ENCODE measurements at regions not wholly inside any gene's neighbourhood (a gene's known extent, or its start where the extent isn't known, plus 50 kb on each side); places are given as distances from the start of the nearest gene placed in this dataset.

GRCh38 chr4:82044141-82044993 is 329.4 kb downstream of the HNRNPD start:
- intact Hi-C loops (cut with DNase I, micrococcal nuclease): loop anchor here in 1 of 2 experiments (10.0 kb wide), 1 partner anchor 480 kb away; no protein-coding TSS in a partner anchor
- Mint-ChIP-seq H3K27me3 (peaks cover 46% of the 10 kb centered on the region), H3K4me3 (no peak overlapping the region), H3K4me1 (peaks cover 21% of the 10 kb centered on the region), H3K9me3 (ENCODE audit: low read depth) (no peaks in the 10 kb centered on the region), H3K36me3 (ENCODE audit: low read depth) (no peaks in the 10 kb centered on the region), H3K27ac (no peak overlapping the region)
- ATAC-seq: peak; percentile 37
- DNase-seq: peak; percentile 43
- ChIA-PET POLR2A (no interaction called here), CTCF (no interaction called here)

GRCh38 chr4:82043809-82044137 is 330.0 kb downstream of the HNRNPD start:
- Mint-ChIP-seq H3K27me3 (peaks cover 51% of the 10 kb centered on the region), H3K4me3 (peak overlapping the region; percentile 43), H3K27ac (no peak overlapping the region), H3K4me1 (peaks cover 21% of the 10 kb centered on the region), H3K36me3 (ENCODE audit: low read depth) (no peaks in the 10 kb centered on the region), H3K9me3 (ENCODE audit: low read depth) (no peaks in the 10 kb centered on the region)
- ChIA-PET POLR2A (no interaction called here), CTCF (no interaction called here)
- DNase-seq: peak; percentile 18
- intact Hi-C loops (cut with DNase I, micrococcal nuclease): loop anchor here in 1 of 2 experiments (10.0 kb wide), 1 partner anchor 479 kb away; no protein-coding TSS in a partner anchor
- ATAC-seq: no peak

GRCh38 chr4:82043081-82043808 is 330.5 kb downstream of the HNRNPD start:
- POLR2A ChIA-PET: no interaction called here
- no peak for DNase-seq
- peak overlapping the region; percentile 43 for H3K4me3 Mint-ChIP-seq
- intact Hi-C loops (cut with DNase I, micrococcal nuclease): loop anchor here in 1 of 2 experiments (10.0 kb wide), 1 partner anchor 478 kb away; no protein-coding TSS in a partner anchor
- peaks cover 21% of the 10 kb centered on the region for H3K4me1 Mint-ChIP-seq
- no peaks in the 10 kb centered on the region for H3K9me3 Mint-ChIP-seq (ENCODE audit: low read depth)
- CTCF ChIA-PET: no interaction called here
- H3K27me3 Mint-ChIP-seq: peaks cover 52% of the 10 kb centered on the region
- no peaks in the 10 kb centered on the region for H3K36me3 Mint-ChIP-seq (ENCODE audit: low read depth)
- H3K27ac Mint-ChIP-seq: no peak overlapping the region
- ATAC-seq: no peak

- ChIA-PET POLR2A (interaction anchor here (0.6 kb wide), 1 partner anchor 39 kb away, joined by 3 read pairs; no protein-coding TSS in a partner anchor), CTCF (no interaction called here)
- Mint-ChIP-seq H3K36me3 (ENCODE audit: low read depth) (no peaks in the 10 kb centered on the region), H3K9me3 (ENCODE audit: low read depth) (no peaks in the 10 kb centered on the region), H3K27ac (no peak overlapping the region), H3K4me3 (no peak overlapping the region), H3K4me1 (peaks cover 21% of the 10 kb centered on the region), H3K27me3 (peaks cover 50% of the 10 kb centered on the region)
- intact Hi-C loops (cut with DNase I, micrococcal nuclease): loop anchor here in 1 of 2 experiments (10.0 kb wide), 1 partner anchor 477 kb away; no protein-coding TSS in a partner anchor
- DNase-seq (peak; percentile 13), ATAC-seq (peak; percentile 89)
These were observed 331.7 kb downstream of the HNRNPD start for GRCh38 chr4:82042042-82042441.

GRCh38 chr4:82038936-82039335 is 334.9 kb downstream of the HNRNPD start:
- ATAC-seq (no peak), DNase-seq (no peak)
- Mint-ChIP-seq H3K27ac (no peak overlapping the region), H3K4me1 (peaks cover 21% of the 10 kb centered on the region), H3K27me3 (peaks cover 37% of the 10 kb centered on the region), H3K9me3 (ENCODE audit: low read depth) (no peaks in the 10 kb centered on the region), H3K4me3 (no peak overlapping the region), H3K36me3 (ENCODE audit: low read depth) (no peaks in the 10 kb centered on the region)
- POLR2A ChIA-PET: no interaction called here
- CTCF ChIA-PET: no interaction called here
- intact Hi-C loops (cut with DNase I, micrococcal nuclease): no loop called here

GRCh38 chr4:82036181-82036580 is 337.6 kb downstream of the HNRNPD start:
- Mint-ChIP-seq H3K27ac (no peak overlapping the region), H3K27me3 (peaks cover 30% of the 10 kb centered on the region), H3K4me1 (peaks cover 8% of the 10 kb centered on the region), H3K9me3 (ENCODE audit: low read depth) (no peaks in the 10 kb centered on the region), H3K36me3 (ENCODE audit: low read depth) (no peaks in the 10 kb centered on the region), H3K4me3 (no peak overlapping the region)
- ChIA-PET CTCF (interaction anchor here (0.7 kb wide), 1 partner anchor 52 kb away, joined by 3 read pairs; no protein-coding TSS in a partner anchor), POLR2A (no interaction called here)
- DNase-seq: no peak
- no peak for ATAC-seq
- intact Hi-C loops (cut with DNase I, micrococcal nuclease): no loop called here

GRCh38 chr4:82034878-82035277 is 338.9 kb downstream of the HNRNPD start:
- POLR2A ChIA-PET: no interaction called here
- Mint-ChIP-seq H3K36me3 (ENCODE audit: low read depth) (no peaks in the 10 kb centered on the region), H3K4me1 (peaks cover 8% of the 10 kb centered on the region), H3K27me3 (peaks cover 24% of the 10 kb centered on the region), H3K4me3 (no peak overlapping the region), H3K9me3 (ENCODE audit: low read depth) (no peaks in the 10 kb centered on the region), H3K27ac (no peak overlapping the region)
- no peak for DNase-seq
- CTCF ChIA-PET: no interaction called here
- no peak for ATAC-seq
- intact Hi-C loops (cut with DNase I, micrococcal nuclease): no loop called here

- CTCF ChIA-PET: no interaction called here
- no peak overlapping the region for H3K27ac Mint-ChIP-seq
- peaks cover 8% of the 10 kb centered on the region for H3K4me1 Mint-ChIP-seq
- H3K4me3 Mint-ChIP-seq: no peak overlapping the region
- no peak for ATAC-seq
- intact Hi-C loops (cut with DNase I, micrococcal nuclease): no loop called here
- H3K36me3 Mint-ChIP-seq (ENCODE audit: low read depth): no peaks in the 10 kb centered on the region
- H3K9me3 Mint-ChIP-seq (ENCODE audit: low read depth): no peaks in the 10 kb centered on the region
- DNase-seq: no peak
- POLR2A ChIA-PET: no interaction called here
- H3K27me3 Mint-ChIP-seq: peaks cover 20% of the 10 kb centered on the region
These were observed 339.9 kb downstream of the HNRNPD start for GRCh38 chr4:82033862-82034261.

GRCh38 chr4:82031376-82031927 is 342.3 kb downstream of the HNRNPD start:
- Mint-ChIP-seq H3K27me3 (peaks cover 12% of the 10 kb centered on the region), H3K4me1 (peaks cover 8% of the 10 kb centered on the region), H3K27ac (no peak overlapping the region), H3K4me3 (no peak overlapping the region), H3K9me3 (ENCODE audit: low read depth) (no peaks in the 10 kb centered on the region), H3K36me3 (ENCODE audit: low read depth) (no peaks in the 10 kb centered on the region)
- intact Hi-C loops (cut with DNase I, micrococcal nuclease): no loop called here
- DNase-seq (no peak), ATAC-seq (peak; percentile 36)
- POLR2A ChIA-PET: no interaction called here
- CTCF ChIA-PET: no interaction called here

- Mint-ChIP-seq H3K36me3 (ENCODE audit: low read depth) (no peaks in the 10 kb centered on the region), H3K27me3 (peaks cover 15% of the 10 kb centered on the region), H3K4me3 (no peak overlapping the region), H3K9me3 (ENCODE audit: low read depth) (peaks cover 12% of the 10 kb centered on the region), H3K27ac (no peak overlapping the region), H3K4me1 (no peaks in the 10 kb centered on the region)
- intact Hi-C loops (cut with DNase I, micrococcal nuclease): no loop called here
- DNase-seq (no peak), ATAC-seq (no peak)
- CTCF ChIA-PET: no interaction called here
- POLR2A ChIA-PET: no interaction called here
These were observed 356.1 kb downstream of the HNRNPD start for GRCh38 chr4:82017680-82018079.

GRCh38 chr4:82005158-82005557 is 368.6 kb downstream of the HNRNPD start:
- DNase-seq: no peak
- CTCF ChIA-PET: interaction anchor here (0.6 kb wide), 1 partner anchor 110 kb away, joined by 3 read pairs; no protein-coding TSS in a partner anchor
- H3K27ac Mint-ChIP-seq: no peak overlapping the region
- H3K4me3 Mint-ChIP-seq: no peak overlapping the region
- intact Hi-C loops (cut with DNase I, micrococcal nuclease): no loop called here
- POLR2A ChIA-PET: no interaction called here
- no peaks in the 10 kb centered on the region for H3K36me3 Mint-ChIP-seq (ENCODE audit: low read depth)
- peaks cover 3% of the 10 kb centered on the region for H3K9me3 Mint-ChIP-seq (ENCODE audit: low read depth)
- no peak for ATAC-seq
- no peaks in the 10 kb centered on the region for H3K4me1 Mint-ChIP-seq
- H3K27me3 Mint-ChIP-seq: peaks cover 10% of the 10 kb centered on the region

- Mint-ChIP-seq H3K27me3 (no peaks in the 10 kb centered on the region), H3K36me3 (ENCODE audit: low read depth) (no peaks in the 10 kb centered on the region), H3K27ac (no peak overlapping the region), H3K9me3 (ENCODE audit: low read depth) (no peaks in the 10 kb centered on the region), H3K4me3 (no peak overlapping the region), H3K4me1 (no peaks in the 10 kb centered on the region)
- DNase-seq (no peak), ATAC-seq (no peak)
- CTCF ChIA-PET: no interaction called here
- intact Hi-C loops (cut with DNase I, micrococcal nuclease): no loop called here
- POLR2A ChIA-PET: no interaction called here
These were observed 376.5 kb downstream of the HNRNPD start for GRCh38 chr4:81997313-81997712.

All from activated CD4-positive, alpha-beta T cell treated with anti-CD3 and anti-CD28 coated beads for 36 hours (primary cell).